Endodermal cell (in vitro differentiated cells): ENCODE measurements at regions not wholly inside any gene's neighbourhood (a gene's known extent, or its start where the extent isn't known, plus 50 kb on each side); places are given as distances from the start of the nearest gene placed in this dataset.

Experiments
- DNase-seq: peaks from one replicate; pipeline ENCODE4 v3.0.0-alpha.2; 2017
- H3K27ac ChIP-seq: 2 replicates; pipeline ENCODE4 v1.5.1; 2013; ENCODE audit warnings: mild to moderate bottlenecking, low read depth, low read length, moderate library complexity
- H3K27me3 ChIP-seq: 2 replicates; pipeline ENCODE4 v1.6.1; 2013; ENCODE audit warnings: mild to moderate bottlenecking, low read length, moderate library complexity; ENCODE audit not compliant: insufficient read depth, control insufficient read depth, poor library complexity, severe bottlenecking
- H3K36me3 ChIP-seq: 2 replicates; pipeline ENCODE4 v1.7.0; 2013; ENCODE audit warnings: mild to moderate bottlenecking, low read length, moderate library complexity; ENCODE audit not compliant: control insufficient read depth, insufficient read depth
- H3K4me1 ChIP-seq: one replicate; pipeline ENCODE4 v1.7.0; 2013; ENCODE audit warnings: low read length; ENCODE audit not compliant: control insufficient read depth, insufficient read depth
- H3K4me3 ChIP-seq: 2 replicates; pipeline ENCODE4 v1.5.1; 2013; ENCODE audit warnings: mild to moderate bottlenecking, low read length, moderate library complexity
- H3K9ac ChIP-seq: 2 replicates; pipeline ENCODE4 v1.6.1; 2013; ENCODE audit warnings: mild to moderate bottlenecking, low read length, moderate library complexity; ENCODE audit not compliant: poor library complexity, severe bottlenecking; ENCODE audit errors: extremely low read depth
- H3K9me3 ChIP-seq: 2 replicates; pipeline ENCODE4 v1.6.1; 2013; ENCODE audit warnings: mild to moderate bottlenecking, low read length, moderate library complexity; ENCODE audit not compliant: control insufficient read depth
- H3K27ac Mint-ChIP-seq: 2 replicates; pipeline ENCODE4 v1.8.0; 2020; ENCODE audit warnings: mixed read lengths
- H3K27me3 Mint-ChIP-seq: 2 replicates; pipeline ENCODE4 v1.8.0; 2021; ENCODE audit warnings: mild to moderate bottlenecking, mixed read lengths; ENCODE audit not compliant: insufficient read depth
- H3K36me3 Mint-ChIP-seq: 2 replicates; pipeline ENCODE4 v1.8.0; 2020; ENCODE audit warnings: low read depth, mixed read lengths
- H3K4me1 Mint-ChIP-seq: 2 replicates; pipeline ENCODE4 v1.8.0; 2020; ENCODE audit warnings: mixed read lengths
- H3K4me3 Mint-ChIP-seq: 2 replicates; pipeline ENCODE4 v1.8.0; 2020; ENCODE audit warnings: mild to moderate bottlenecking, moderate library complexity, mixed read lengths
- H3K9me3 Mint-ChIP-seq: 2 replicates; pipeline ENCODE4 v1.8.0; 2020; ENCODE audit warnings: mild to moderate bottlenecking, mixed read lengths
- WGBS, 2 experiments: methylation state at CpG; one replicate each; pipeline versions ENCODE4 v1.1.5 to v1.1.7; 2013; ENCODE audit warnings: missing lambda C conversion rate in 2 of 2, mixed read lengths in 1 of 2; ENCODE audit not compliant: insufficient coverage in 1 of 2, insufficient read length in 1 of 2; 5-methylcytosine and 5-hydroxymethylcytosine counted together
- TF ChIP-seq, protein P1 (sequence below): fragments of 200-600 bp; sonication (generic); conservative IDR thresholded peaks from 2 replicates; pipeline ENCODE4 v1.5.0; 2021; ENCODE audit warnings: antibody characterized with exemption, mild to moderate bottlenecking

DNA sequence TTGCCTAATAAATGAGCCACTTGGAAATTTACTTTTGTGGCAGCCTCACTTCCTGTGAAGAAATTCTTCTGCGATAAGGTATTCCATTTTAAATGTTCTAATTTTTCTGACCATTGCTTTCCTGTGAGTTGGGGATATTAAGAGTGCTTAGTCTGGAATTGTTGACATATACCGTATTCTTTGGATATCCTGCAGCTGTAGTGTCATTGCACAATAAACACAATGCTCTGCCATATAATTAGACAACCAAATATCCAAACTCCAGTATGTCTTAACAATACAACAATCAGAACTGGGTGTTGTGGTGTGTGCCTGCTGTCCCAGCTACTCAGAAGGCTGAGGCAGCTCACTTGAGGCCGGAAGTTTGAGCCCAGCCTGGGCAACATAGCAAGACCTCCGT, 99.4 kb downstream of the LUZP4 start:
- Mint-ChIP-seq H3K27ac (no peak overlapping the region), H3K4me1 (peaks cover 14% of the 10 kb centered on the region), H3K27me3 (no peaks in the 10 kb centered on the region), H3K36me3 (no peaks in the 10 kb centered on the region), H3K4me3 (no peak overlapping the region), H3K9me3 (no peaks in the 10 kb centered on the region)
- Histone ChIP-seq H3K9me3 (no peaks in the 10 kb centered on the region), H3K4me1 (no peaks in the 10 kb centered on the region), H3K36me3 (no peaks in the 10 kb centered on the region), H3K9ac (no peak overlapping the region), H3K27me3 (no peaks in the 10 kb centered on the region), H3K4me3 (no peak overlapping the region), H3K27ac (no peak overlapping the region)
- DNase-seq: no peak
- TF ChIP-seq, protein P1, sequence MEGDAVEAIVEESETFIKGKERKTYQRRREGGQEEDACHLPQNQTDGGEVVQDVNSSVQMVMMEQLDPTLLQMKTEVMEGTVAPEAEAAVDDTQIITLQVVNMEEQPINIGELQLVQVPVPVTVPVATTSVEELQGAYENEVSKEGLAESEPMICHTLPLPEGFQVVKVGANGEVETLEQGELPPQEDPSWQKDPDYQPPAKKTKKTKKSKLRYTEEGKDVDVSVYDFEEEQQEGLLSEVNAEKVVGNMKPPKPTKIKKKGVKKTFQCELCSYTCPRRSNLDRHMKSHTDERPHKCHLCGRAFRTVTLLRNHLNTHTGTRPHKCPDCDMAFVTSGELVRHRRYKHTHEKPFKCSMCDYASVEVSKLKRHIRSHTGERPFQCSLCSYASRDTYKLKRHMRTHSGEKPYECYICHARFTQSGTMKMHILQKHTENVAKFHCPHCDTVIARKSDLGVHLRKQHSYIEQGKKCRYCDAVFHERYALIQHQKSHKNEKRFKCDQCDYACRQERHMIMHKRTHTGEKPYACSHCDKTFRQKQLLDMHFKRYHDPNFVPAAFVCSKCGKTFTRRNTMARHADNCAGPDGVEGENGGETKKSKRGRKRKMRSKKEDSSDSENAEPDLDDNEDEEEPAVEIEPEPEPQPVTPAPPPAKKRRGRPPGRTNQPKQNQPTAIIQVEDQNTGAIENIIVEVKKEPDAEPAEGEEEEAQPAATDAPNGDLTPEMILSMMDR: no peak
- 93% methylated on average over 3 of the region's 4 CpGs; no CpG with 5 or more reads in 1 of the 2 experiments for WGBS, 2 experiments

DNA sequence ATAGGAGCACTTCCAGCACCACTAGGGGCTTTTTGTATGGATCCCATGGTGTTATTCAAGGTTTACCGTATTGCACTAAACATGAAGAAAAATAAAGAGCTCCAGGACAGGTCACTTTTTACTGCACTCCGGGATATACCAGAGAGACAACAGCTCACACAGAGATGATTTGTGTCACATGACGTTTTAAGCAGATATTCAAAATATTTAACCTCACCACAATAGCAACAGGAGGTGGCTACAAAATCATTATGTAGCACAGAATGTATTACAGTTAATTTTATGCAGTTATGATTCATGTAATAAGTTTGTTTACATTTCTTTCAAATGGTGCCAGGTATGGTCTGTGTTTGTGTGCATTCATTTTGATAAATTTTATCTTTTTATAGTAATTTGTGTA, 100.6 kb downstream of the LUZP4 start:
- Mint-ChIP-seq H3K9me3 (no peaks in the 10 kb centered on the region), H3K4me1 (peaks cover 14% of the 10 kb centered on the region), H3K27me3 (no peaks in the 10 kb centered on the region), H3K36me3 (no peaks in the 10 kb centered on the region), H3K27ac (no peak overlapping the region), H3K4me3 (no peak overlapping the region)
- no peaks in the 10 kb centered on the region for H3K36me3 ChIP-seq
- WGBS, 2 experiments: 100% methylated on average over 3 of the region's 3 CpGs; no CpG with 5 or more reads in 1 of the 2 experiments
- H3K9me3 ChIP-seq: no peaks in the 10 kb centered on the region
- H3K4me3 ChIP-seq: no peak overlapping the region
- no peaks in the 10 kb centered on the region for H3K4me1 ChIP-seq
- H3K27ac ChIP-seq: no peak overlapping the region
- H3K27me3 ChIP-seq: no peaks in the 10 kb centered on the region
- H3K9ac ChIP-seq: no peak overlapping the region
- DNase-seq: no peak
- TF ChIP-seq, protein P1: peak; percentile 33

- Mint-ChIP-seq H3K4me3 (no peak overlapping the region), H3K9me3 (no peaks in the 10 kb centered on the region), H3K27me3 (no peaks in the 10 kb centered on the region), H3K4me1 (peaks cover 14% of the 10 kb centered on the region), H3K36me3 (no peaks in the 10 kb centered on the region), H3K27ac (no peak overlapping the region)
- no peaks in the 10 kb centered on the region for H3K9me3 ChIP-seq
- WGBS, 2 experiments: 80 to 90% methylated on average over 1 to 2 of the region's 2 CpGs
- H3K9ac ChIP-seq: no peak overlapping the region
- H3K27me3 ChIP-seq: no peaks in the 10 kb centered on the region
- DNase-seq: no peak
- no peak overlapping the region for H3K4me3 ChIP-seq
- no peak overlapping the region for H3K27ac ChIP-seq
- H3K4me1 ChIP-seq: no peaks in the 10 kb centered on the region
- TF ChIP-seq, protein P1: no peak
- H3K36me3 ChIP-seq: no peaks in the 10 kb centered on the region
These were observed 102.5 kb downstream of the LUZP4 start for GRCh38 chrX:115392031-115392430.
